ENCODE measurements at regions not wholly inside any gene's neighbourhood (a gene's known extent, or its start where the extent isn't known, plus 50 kb on each side); places are given as distances from the start of the nearest gene placed in this dataset.
A peak's percentile ranks its signal among the peaks of the same experiment; 100 is the strongest.

- intact Hi-C loops (cut with micrococcal nuclease), result no loop called here
- Histone ChIP-seq H2AFZ (replicated peaks; ENCODE audit: low read length, poor library complexity) (no peak overlapping the region), H3K56ac (ENCODE audit: extremely low read depth, insufficient read depth, low read length) (no peak overlapping the region), H3K4me1 (ENCODE audit: control insufficient read depth, insufficient read depth, low read length) (peaks cover 29% of the 10 kb centered on the region), H3K14ac (replicated peaks; ENCODE audit: low read depth, low read length) (no peak overlapping the region), H3K4me3 (ENCODE audit: insufficient read depth, low read depth, low read length) (no peak overlapping the region), H2BK120ac (ENCODE audit: low read depth, low read length) (no peak overlapping the region), H2BK15ac (ENCODE audit: low read depth, low read length) (peak overlapping the region; percentile 56; the same call in 1 of the 3 replicates), H3K9me3 (ENCODE audit: control insufficient read depth, insufficient read depth, low read length) (no peaks in the 10 kb centered on the region), H3K4ac (ENCODE audit: low read depth, low read length) (no peak overlapping the region), H3K36me3 (ENCODE audit: control insufficient read depth, insufficient read depth, low read length) (no peaks in the 10 kb centered on the region), H4K91ac (ENCODE audit: insufficient read depth, low read depth, low read length) (0 out of 2 replicates have a peak overlapping the region, but pooled peaks have one; percentile 43), H2AK5ac (ENCODE audit: low read depth, low read length) (peak overlapping the region; percentile 77), H2BK5ac (ENCODE audit: low read depth, low read length, poor library complexity, severe bottlenecking) (no peak overlapping the region), H3K23ac (ENCODE audit: low read depth, low read length) (no peak overlapping the region), H4K20me1 (ENCODE audit: insufficient read depth, low read length) (no peaks in the 10 kb centered on the region), H4K5ac (ENCODE audit: low read depth, low read length) (no peak overlapping the region), H3K4me2 (ENCODE audit: low read depth, low read length) (no peak overlapping the region), H3K18ac (ENCODE audit: low read depth, low read length) (no peak overlapping the region), H2AK9ac (replicated peaks; ENCODE audit: low read depth, low read length, poor library complexity) (no peak overlapping the region), H3K9ac (ENCODE audit: low read depth, low read length) (no peak overlapping the region), H3K27ac (ENCODE audit: insufficient read depth, low read length) (no peak overlapping the region), H4K8ac (ENCODE audit: low read depth in 2 of 2, low read length in 2 of 2) (no peak overlapping the region), H2BK20ac (ENCODE audit: low read depth, low read length) (no peak overlapping the region), H3K79me1 (ENCODE audit: low read depth in 1 of 2, low read length in 2 of 2) (no peaks in the 10 kb centered on the region), H3K27me3 (ENCODE audit: control insufficient read depth, insufficient read depth, low read length) (no peaks in the 10 kb centered on the region), H3K9me1 (ENCODE audit: insufficient read depth, low read length) (peaks cover 7% of the 10 kb centered on the region)
- BruUV-seq (replicated peaks), result no TSS peak
- dilution Hi-C loops (cut with HindIII; ENCODE audit: low sequenced_read_pairs, unreplicated experiment), result no loop called here
- in situ Hi-C loops (cut with MboI; ENCODE audit: low sequenced_read_pairs), result no loop called here
- no peak for TF ChIP-seq NFE2L2 (IDR thresholded peaks at IDR 0.05; ENCODE audit: low read depth, low read length)
- no peak for TF ChIP-seq MAFK (IDR thresholded peaks at IDR 0.05; ENCODE audit: low read depth, low read length)
- ATAC-seq (ENCODE audit: low read depth) (no peak), DNase-seq (no peak)
- POLR2A ChIA-PET (ENCODE audit: unreplicated experiment), result no interaction called here
- 100% methylated on average over 1 of the region's 8 CpGs; no CpG with 5 or more reads in 1 of the 2 experiments for WGBS, 2 experiments (ENCODE audit: extremely low coverage in 2 of 2, insufficient read length in 1 of 2)
- CTCF ChIA-PET, result no interaction called here
These were observed 64.3 kb upstream of the RNU6ATAC start for GRCh38 chr9:134228649-134229048.
